GM18511 (cell line): ENCODE measurements at regions not wholly inside any gene's neighbourhood (a gene's known extent, or its start where the extent isn't known, plus 50 kb on each side); places are given as distances from the start of the nearest gene placed in this dataset.

Experiments used
- ATAC-seq: cut with Tn5 transposase; IDR thresholded peaks from one replicate; pipeline ENCODE4 v1.9.1; 2021; ENCODE audit warnings: mild to moderate bottlenecking, moderate library complexity; ENCODE audit not compliant: unreplicated experiment

- ATAC-seq = no peak
These were observed 144.6 kb downstream of the LRIG2 start for GRCh38 chr1:113217447-113218208.

GRCh38 chr1:113219377-113219776 lies 146.4 kb downstream of the LRIG2 start:
- ATAC-seq = no peak

GRCh38 chr1:113219828-113220227 lies 146.8 kb downstream of the LRIG2 start:
- no peak for ATAC-seq

- ATAC-seq = no peak
These were observed 150.0 kb downstream of the LRIG2 start for GRCh38 chr1:113223040-113223439.

GRCh38 chr1:113223546-113223945 lies 150.5 kb downstream of the LRIG2 start:
- no peak for ATAC-seq

GRCh38 chr1:113226148-113226547 lies 153.2 kb downstream of the LRIG2 start:
- ATAC-seq = no peak

- ATAC-seq = no peak
These were observed 158.4 kb upstream of the MAGI3 start for GRCh38 chr1:113231866-113232265.

GRCh38 chr1:113233441-113233840 lies 156.9 kb upstream of the MAGI3 start:
- ATAC-seq = no peak

- ATAC-seq = no peak
These were observed 149.1 kb upstream of the MAGI3 start for GRCh38 chr1:113241237-113241636.

GRCh38 chr1:113242481-113242880 lies 147.8 kb upstream of the MAGI3 start:
- ATAC-seq = no peak

- no peak for ATAC-seq
These were observed 146.8 kb upstream of the MAGI3 start for GRCh38 chr1:113243529-113243928.

- no peak for ATAC-seq
These were observed 146.0 kb upstream of the MAGI3 start for GRCh38 chr1:113244112-113244820.

- ATAC-seq = no peak
These were observed 145.1 kb upstream of the MAGI3 start for GRCh38 chr1:113245252-113245651.

GRCh38 chr1:113246929-113247328 lies 143.4 kb upstream of the MAGI3 start:
- no peak for ATAC-seq

GRCh38 chr1:113247355-113247754 lies 143.0 kb upstream of the MAGI3 start:
- no peak for ATAC-seq

GRCh38 chr1:113247782-113248181 lies 142.5 kb upstream of the MAGI3 start:
- ATAC-seq = no peak

- no peak for ATAC-seq
These were observed 141.8 kb upstream of the MAGI3 start for GRCh38 chr1:113248494-113248893.

- ATAC-seq = no peak
These were observed 140.2 kb upstream of the MAGI3 start for GRCh38 chr1:113250161-113250560.

GRCh38 chr1:113252166-113252565 lies 138.1 kb upstream of the MAGI3 start:
- ATAC-seq = no peak

- ATAC-seq = no peak
These were observed 137.1 kb upstream of the MAGI3 start for GRCh38 chr1:113253187-113253586.

GRCh38 chr1:113253590-113253989 lies 136.7 kb upstream of the MAGI3 start:
- ATAC-seq = no peak

GRCh38 chr1:113255038-113255719 lies 135.1 kb upstream of the MAGI3 start:
- ATAC-seq = no peak
